Activated T-cell treated with anti-CD3 and anti-CD28 coated beads, Interleukin-2, amount 50 U/mL, for 72 hours (primary cell): ENCODE measurements at regions not wholly inside any gene's neighbourhood (a gene's known extent, or its start where the extent isn't known, plus 50 kb on each side); places are given as distances from the start of the nearest gene placed in this dataset.
A peak's percentile ranks its signal among the peaks of the same experiment; 100 is the strongest.
"Not testable (repeated sequence)": the region's sequence is repeated elsewhere in the genome, so short reads cannot be mapped to it uniquely, and the experiment has no call there.

Experiments
- ATAC-seq, 2 donors: fragments of 150-1000 bp; cut with Tn5 transposase; replicated peaks in 1 of 2; 2 replicates each; pipeline ENCODE4 v1.10.0; 2021; ENCODE audit warnings: moderate library complexity in 2 of 2, mild to moderate bottlenecking in 1 of 2
- DNase-seq, 2 donors: peaks; one replicate each; pipeline ENCODE4 v3.0.0; 2021 to 2022; ENCODE audit warnings: mixed read lengths in 1 of 2
- H3K27ac Mint-ChIP-seq: one replicate; pipeline ENCODE4 v1.8.0; 2022; ENCODE audit warnings: mild to moderate bottlenecking, moderate library complexity, mixed read lengths
- H3K27me3 Mint-ChIP-seq: one replicate; pipeline ENCODE4 v1.8.0; 2022; ENCODE audit warnings: low read depth, mixed read lengths
- H3K36me3 Mint-ChIP-seq, 2 donors: one replicate each; pipeline ENCODE4 v1.8.0; 2022; ENCODE audit warnings: mixed read lengths in 2 of 2, mild to moderate bottlenecking in 1 of 2; ENCODE audit not compliant: insufficient read depth in 2 of 2
- H3K4me1 Mint-ChIP-seq: one replicate; pipeline ENCODE4 v1.8.0; 2022; ENCODE audit warnings: low read depth, mixed read lengths
- H3K4me3 Mint-ChIP-seq, 2 donors: one replicate each; pipeline ENCODE4 v1.8.0; 2022; ENCODE audit warnings: mild to moderate bottlenecking in 2 of 2, mixed read lengths in 2 of 2, moderate library complexity in 2 of 2
- H3K9me3 Mint-ChIP-seq, 2 donors: one replicate each; pipeline ENCODE4 v1.8.0; 2022; ENCODE audit warnings: mixed read lengths in 2 of 2

- DNase-seq (no peak), ATAC-seq (no peak)
- Mint-ChIP-seq H3K4me3 (no peak overlapping the region), H3K9me3 (no peaks in the 10 kb centered on the region), H3K36me3 (no peaks in the 10 kb centered on the region), H3K27me3 (peaks cover 5% of the 10 kb centered on the region), H3K27ac (no peak overlapping the region), H3K4me1 (peaks cover 42% of the 10 kb centered on the region)
Measured at GRCh38 chr6:33892581-33893346, 89.0 kb upstream of the MLN start.

- Mint-ChIP-seq H3K4me3 (no peak overlapping the region), H3K36me3 (no peaks in the 10 kb centered on the region), H3K9me3 (no peaks in the 10 kb centered on the region), H3K4me1 (peaks cover 23% of the 10 kb centered on the region), H3K27ac (no peak overlapping the region), H3K27me3 (peaks cover 5% of the 10 kb centered on the region)
- ATAC-seq (no peak), DNase-seq (no peak)
Measured at GRCh38 chr6:33888664-33889200, 84.9 kb upstream of the MLN start.

GRCh38 chr6:33888183-33888582 lies 84.4 kb upstream of the MLN start:
- ATAC-seq: no peak
- DNase-seq: no peak
- H3K4me1 Mint-ChIP-seq: peaks cover 18% of the 10 kb centered on the region
- no peak overlapping the region for H3K4me3 Mint-ChIP-seq
- H3K27me3 Mint-ChIP-seq: peaks cover 5% of the 10 kb centered on the region
- no peak overlapping the region for H3K27ac Mint-ChIP-seq
- no peaks in the 10 kb centered on the region for H3K9me3 Mint-ChIP-seq
- no peaks in the 10 kb centered on the region for H3K36me3 Mint-ChIP-seq

GRCh38 chr6:33886673-33887144 lies 82.9 kb upstream of the MLN start:
- Mint-ChIP-seq H3K4me1 (peaks cover 18% of the 10 kb centered on the region), H3K9me3 (no peaks in the 10 kb centered on the region), H3K27ac (no peak overlapping the region), H3K27me3 (peaks cover 5% of the 10 kb centered on the region), H3K36me3 (no peaks in the 10 kb centered on the region), H3K4me3 (no peak overlapping the region)
- peak in 1 of 2 donors; percentile 24 for DNase-seq
- ATAC-seq: peak; percentile 71 to 75

- Mint-ChIP-seq H3K4me3 (no peak overlapping the region), H3K27me3 (peaks cover 10% of the 10 kb centered on the region), H3K27ac (no peak overlapping the region), H3K9me3 (no peaks in the 10 kb centered on the region), H3K4me1 (peaks cover 18% of the 10 kb centered on the region), H3K36me3 (no peaks in the 10 kb centered on the region)
- ATAC-seq: no peak
- DNase-seq: no peak
Measured at GRCh38 chr6:33885132-33886057, 81.6 kb upstream of the MLN start.

GRCh38 chr6:33883621-33884020 lies 79.8 kb upstream of the MLN start:
- H3K27ac Mint-ChIP-seq, H3K36me3 Mint-ChIP-seq, H3K4me3 Mint-ChIP-seq, ATAC-seq, H3K9me3 Mint-ChIP-seq, DNase-seq, H3K27me3 Mint-ChIP-seq: not testable (repeated sequence)
- peaks cover 18% of the 10 kb centered on the region for H3K4me1 Mint-ChIP-seq

GRCh38 chr6:33882154-33882553 lies 78.4 kb upstream of the MLN start:
- peaks cover 4% of the 10 kb centered on the region for H3K27me3 Mint-ChIP-seq

GRCh38 chr6:33880766-33881165 lies 77.0 kb upstream of the MLN start:
- no peak overlapping the region for H3K4me3 Mint-ChIP-seq
- DNase-seq (no peak), ATAC-seq (no peak)
- H3K27me3 Mint-ChIP-seq: peaks cover 11% of the 10 kb centered on the region
- H3K9me3 Mint-ChIP-seq: no peaks in the 10 kb centered on the region
- H3K36me3 Mint-ChIP-seq: no peaks in the 10 kb centered on the region
- no peaks in the 10 kb centered on the region for H3K4me1 Mint-ChIP-seq
- H3K27ac Mint-ChIP-seq: no peak overlapping the region

More at GRCh38 chr6:33882154-33882553, 78.4 kb upstream of the MLN start:
- Mint-ChIP-seq H3K36me3 (no peaks in the 10 kb centered on the region), H3K9me3 (no peaks in the 10 kb centered on the region), H3K4me1 (peaks cover 11% of the 10 kb centered on the region), H3K4me3 (no peak overlapping the region), H3K27ac (no peak overlapping the region)
- no peak for ATAC-seq
- no peak for DNase-seq

GRCh38 chr6:33880104-33880678 lies 76.4 kb upstream of the MLN start:
- Mint-ChIP-seq H3K27ac (no peak overlapping the region), H3K27me3 (peaks cover 11% of the 10 kb centered on the region), H3K4me1 (no peaks in the 10 kb centered on the region), H3K9me3 (no peaks in the 10 kb centered on the region), H3K36me3 (no peaks in the 10 kb centered on the region), H3K4me3 (no peak overlapping the region)
- DNase-seq (no peak), ATAC-seq (no peak)

- ATAC-seq: no peak
- peaks cover 11% of the 10 kb centered on the region for H3K27me3 Mint-ChIP-seq
- no peak for DNase-seq
- H3K9me3 Mint-ChIP-seq: no peaks in the 10 kb centered on the region
- no peak overlapping the region for H3K4me3 Mint-ChIP-seq
- H3K36me3 Mint-ChIP-seq: no peaks in the 10 kb centered on the region
- no peaks in the 10 kb centered on the region for H3K4me1 Mint-ChIP-seq
- no peak overlapping the region for H3K27ac Mint-ChIP-seq
Measured at GRCh38 chr6:33878562-33878961, 74.8 kb upstream of the MLN start.

- Mint-ChIP-seq H3K36me3 (no peaks in the 10 kb centered on the region), H3K4me3 (no peak overlapping the region), H3K27me3 (peaks cover 11% of the 10 kb centered on the region), H3K4me1 (no peaks in the 10 kb centered on the region), H3K9me3 (no peaks in the 10 kb centered on the region), H3K27ac (no peak overlapping the region)
- DNase-seq (no peak), ATAC-seq (no peak)
Measured at GRCh38 chr6:33877982-33878535, 74.3 kb upstream of the MLN start.

- no peak overlapping the region for H3K4me3 Mint-ChIP-seq
- peaks cover 13% of the 10 kb centered on the region for H3K27me3 Mint-ChIP-seq
- no peaks in the 10 kb centered on the region for H3K9me3 Mint-ChIP-seq
- H3K36me3 Mint-ChIP-seq: no peaks in the 10 kb centered on the region
- DNase-seq (no peak), ATAC-seq (no peak)
- no peak overlapping the region for H3K27ac Mint-ChIP-seq
- peaks cover 5% of the 10 kb centered on the region for H3K4me1 Mint-ChIP-seq
Measured at GRCh38 chr6:33875696-33876095, 71.9 kb upstream of the MLN start.
